GM18505 (cell line): ENCODE measurements at regions not wholly inside any gene's neighbourhood (a gene's known extent, or its start where the extent isn't known, plus 50 kb on each side); places are given as distances from the start of the nearest gene placed in this dataset.
"Not testable (repeated sequence)": the region's sequence is repeated elsewhere in the genome, so short reads cannot be mapped to it uniquely, and the experiment has no call there.

ENCODE experiments used
- ATAC-seq: cut with Tn5 transposase; IDR thresholded peaks from one replicate; pipeline ENCODE4 v1.9.1; 2021; ENCODE audit not compliant: unreplicated experiment
- POLR2A ChIP-seq: IDR thresholded peaks from 4 replicates; pipeline ENCODE4 v1.6.1; 2011; ENCODE audit warnings: borderline replicate concordance; ENCODE audit not compliant: insufficient read depth, insufficient read length; ENCODE audit errors: extremely low read depth

DNA sequence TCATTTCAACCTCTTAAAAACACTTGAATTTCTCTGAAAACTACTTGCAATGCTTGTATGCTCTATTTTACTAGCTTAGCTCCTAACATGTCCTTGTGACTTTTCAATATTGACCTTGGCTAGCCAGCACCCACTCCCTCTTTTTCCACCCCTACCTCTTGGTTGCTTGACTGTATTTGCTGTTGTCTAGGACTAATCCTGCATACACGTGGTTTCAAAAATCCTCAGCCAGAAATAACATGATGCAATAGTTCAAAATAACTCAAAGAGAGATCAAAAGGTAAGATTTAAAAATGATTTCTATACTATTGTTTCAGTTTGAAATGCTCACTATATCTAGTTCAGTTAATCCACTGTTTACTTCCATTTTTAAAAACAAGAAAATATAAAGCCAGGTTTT lies 102.3 kb upstream of the TBX18 start:
- no peak for ATAC-seq
- no peak for TF ChIP-seq POLR2A

DNA sequence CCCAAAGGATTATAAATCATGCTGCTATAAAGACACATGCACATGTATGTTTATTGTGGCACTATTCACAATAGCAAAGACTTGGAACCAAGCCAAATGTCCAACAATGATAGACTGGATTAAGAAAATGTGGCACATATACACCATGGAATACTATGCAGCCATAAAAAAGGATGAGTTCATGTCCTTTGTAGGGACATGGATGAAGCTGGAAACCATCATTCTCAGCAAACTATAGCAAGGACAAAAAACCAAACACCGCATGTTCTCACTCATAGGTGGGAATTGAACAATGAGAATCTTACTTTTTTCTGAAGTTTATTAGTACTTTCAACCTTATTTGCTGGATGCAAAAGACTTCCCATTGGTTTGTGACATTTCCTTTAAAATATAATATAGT lies 101.0 kb upstream of the TBX18 start:
- ATAC-seq = not testable (repeated sequence)

DNA sequence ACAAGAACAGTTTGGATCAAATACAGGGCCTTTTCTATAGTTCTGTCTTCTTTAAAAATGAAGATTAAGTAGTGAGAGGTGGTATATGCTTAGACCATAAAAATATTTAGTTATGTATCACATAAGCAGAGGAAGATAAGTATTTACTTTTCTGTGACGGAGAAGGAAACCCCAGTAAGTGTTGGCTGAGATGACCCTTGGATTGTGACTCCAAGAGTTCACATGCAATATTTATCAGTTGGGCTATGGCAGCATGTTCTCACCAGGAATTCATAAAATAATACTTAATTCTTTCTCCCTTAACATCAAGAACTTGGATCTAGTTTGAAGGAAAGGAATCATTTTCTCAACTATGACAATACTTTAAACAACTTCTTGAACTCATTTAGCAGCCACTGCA lies 98.4 kb upstream of the TBX18 start:
- no peak for ATAC-seq
- TF ChIP-seq POLR2A = no peak

DNA sequence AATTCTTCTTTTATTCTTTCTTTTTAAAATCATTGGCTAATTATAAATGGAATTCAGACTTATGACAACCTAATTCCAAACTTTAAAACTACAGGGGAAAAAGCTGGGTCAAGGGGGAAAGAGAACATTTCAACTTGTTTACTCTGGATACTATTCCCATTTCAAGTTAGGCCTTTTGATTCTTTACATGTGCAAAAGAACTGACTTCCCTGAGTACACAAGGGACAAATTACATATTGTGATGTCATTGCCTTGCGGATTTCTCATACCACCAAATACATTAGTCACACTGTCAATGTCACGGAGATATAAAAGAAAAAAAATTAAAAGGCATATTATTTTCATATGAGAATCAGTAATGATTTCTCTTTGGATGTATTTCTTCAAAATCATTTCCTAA lies 96.5 kb upstream of the TBX18 start:
- no peak for ATAC-seq
- no peak for TF ChIP-seq POLR2A

DNA sequence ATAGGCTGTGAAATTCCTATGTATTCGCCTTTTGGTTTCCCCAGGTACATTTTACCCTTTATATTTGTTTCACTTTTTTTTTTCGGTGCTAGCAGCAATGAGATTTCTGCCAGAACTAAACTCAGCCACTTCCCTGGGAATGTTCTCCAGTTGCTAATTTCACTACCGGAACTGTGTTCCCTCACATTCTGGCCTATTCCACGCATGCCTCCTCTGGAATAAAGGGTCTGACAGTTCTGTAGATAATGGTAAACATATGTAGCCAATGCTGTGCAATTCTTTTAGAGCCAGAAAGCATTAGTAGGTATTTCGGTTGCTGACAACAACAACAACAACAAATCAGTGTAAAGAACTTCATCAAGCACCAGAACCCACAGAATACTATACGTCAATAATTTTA lies 96.1 kb upstream of the TBX18 start:
- TF ChIP-seq POLR2A = no peak
- no peak for ATAC-seq

DNA sequence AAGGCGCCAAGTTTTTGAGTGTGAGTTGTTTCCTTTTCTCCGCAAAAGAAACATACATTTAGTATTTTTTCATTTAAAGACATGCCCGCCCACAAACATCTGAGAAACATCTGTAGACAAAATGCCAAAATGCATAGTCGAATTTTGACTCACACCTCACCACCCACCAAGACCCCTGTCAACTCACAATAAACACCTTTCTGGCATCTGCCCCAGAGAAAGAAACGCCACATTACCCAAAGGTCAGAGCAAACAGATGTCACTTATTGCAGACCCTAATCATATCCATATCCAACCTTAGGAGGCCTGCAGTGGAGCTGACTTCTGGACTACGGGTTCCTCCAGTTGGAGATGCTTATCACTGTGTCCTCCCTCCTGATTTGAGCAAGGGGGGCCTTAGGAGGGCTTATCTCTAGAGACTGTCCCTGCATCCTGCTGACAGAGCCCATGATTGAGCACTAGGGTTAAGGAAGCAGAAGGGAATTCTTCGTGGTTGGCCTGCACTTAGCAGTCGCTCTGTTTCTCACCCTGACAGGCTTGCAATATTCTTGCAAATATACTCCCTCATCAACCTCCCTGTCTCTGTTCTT lies 90.5 kb upstream of the TBX18 start:
- no peak for ATAC-seq
- TF ChIP-seq POLR2A = no peak

DNA sequence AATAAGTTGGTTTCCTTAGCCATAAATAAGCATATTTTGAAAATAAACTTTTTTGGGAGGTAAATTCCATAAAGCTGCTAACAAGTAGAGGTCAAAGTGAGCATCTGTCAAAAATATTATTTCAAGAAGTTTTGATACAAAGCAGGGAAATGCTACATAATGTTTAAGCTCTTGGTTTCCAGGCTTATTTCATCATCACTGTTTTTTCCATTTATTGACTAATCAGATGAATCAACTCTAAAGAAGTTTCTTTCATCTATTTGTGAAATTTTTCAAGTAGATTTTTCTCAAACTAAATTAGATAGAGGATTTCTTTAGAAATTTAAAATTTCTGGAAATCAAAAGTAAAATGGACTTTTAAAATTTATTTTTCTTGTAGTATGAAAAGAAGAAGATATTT lies 89.5 kb upstream of the TBX18 start:
- no peak for ATAC-seq
- TF ChIP-seq POLR2A = no peak

DNA sequence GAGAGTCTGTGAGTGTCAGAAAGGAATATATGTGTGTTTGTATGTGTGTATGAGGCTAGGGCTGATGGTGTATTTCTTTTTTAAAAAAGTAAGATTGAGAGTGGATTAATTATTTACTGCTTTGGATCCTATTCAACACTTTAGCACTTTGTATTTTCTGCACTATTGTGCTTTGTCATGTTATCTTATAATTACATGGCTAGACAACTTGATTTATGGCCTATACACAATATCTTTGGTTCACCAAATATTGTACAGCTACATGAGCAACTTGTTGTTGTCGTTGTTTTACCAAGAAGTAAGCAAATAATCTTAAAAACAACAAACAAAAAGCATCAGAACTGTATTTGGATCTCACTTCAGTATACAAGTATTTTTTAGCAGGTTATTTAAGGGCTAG lies 84.6 kb upstream of the TBX18 start:
- TF ChIP-seq POLR2A = no peak
- no peak for ATAC-seq

DNA sequence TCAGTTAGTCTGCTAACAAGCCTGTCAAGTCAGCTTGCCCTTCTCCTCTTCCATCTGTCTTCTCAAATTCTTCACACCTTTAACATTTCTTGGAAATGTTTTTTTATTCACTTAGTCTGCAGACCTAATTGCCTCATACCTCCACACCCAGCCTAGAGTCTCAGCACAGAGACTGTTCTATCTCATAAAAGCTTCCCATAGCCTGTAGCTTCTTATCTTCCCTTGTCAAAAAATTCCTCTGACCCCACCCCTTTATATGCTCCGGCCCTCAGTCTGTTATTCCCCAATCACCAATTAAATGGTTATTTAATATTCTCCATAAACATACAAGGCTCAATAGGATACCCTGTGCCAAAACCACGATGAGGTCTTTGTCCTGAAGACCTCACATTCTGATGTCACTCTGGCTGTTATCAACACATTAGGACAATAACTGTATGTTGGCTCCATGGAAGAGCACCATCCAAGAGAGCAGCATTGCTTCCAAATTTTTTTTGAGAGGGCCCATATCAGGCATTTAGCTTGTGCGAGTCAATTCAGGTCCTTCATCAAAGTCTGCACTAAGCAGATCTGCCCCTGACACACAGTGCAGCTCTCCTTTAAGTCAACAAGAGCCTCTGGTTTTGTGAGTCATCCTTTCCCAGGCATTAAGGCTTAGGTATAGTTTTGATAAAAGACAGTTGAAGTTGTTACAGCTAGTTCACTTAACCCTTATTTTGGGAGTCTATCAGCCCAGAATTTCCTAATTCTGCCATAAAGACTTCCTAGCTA lies 83.2 kb upstream of the TBX18 start:
- TF ChIP-seq POLR2A = no peak
- no peak for ATAC-seq

DNA sequence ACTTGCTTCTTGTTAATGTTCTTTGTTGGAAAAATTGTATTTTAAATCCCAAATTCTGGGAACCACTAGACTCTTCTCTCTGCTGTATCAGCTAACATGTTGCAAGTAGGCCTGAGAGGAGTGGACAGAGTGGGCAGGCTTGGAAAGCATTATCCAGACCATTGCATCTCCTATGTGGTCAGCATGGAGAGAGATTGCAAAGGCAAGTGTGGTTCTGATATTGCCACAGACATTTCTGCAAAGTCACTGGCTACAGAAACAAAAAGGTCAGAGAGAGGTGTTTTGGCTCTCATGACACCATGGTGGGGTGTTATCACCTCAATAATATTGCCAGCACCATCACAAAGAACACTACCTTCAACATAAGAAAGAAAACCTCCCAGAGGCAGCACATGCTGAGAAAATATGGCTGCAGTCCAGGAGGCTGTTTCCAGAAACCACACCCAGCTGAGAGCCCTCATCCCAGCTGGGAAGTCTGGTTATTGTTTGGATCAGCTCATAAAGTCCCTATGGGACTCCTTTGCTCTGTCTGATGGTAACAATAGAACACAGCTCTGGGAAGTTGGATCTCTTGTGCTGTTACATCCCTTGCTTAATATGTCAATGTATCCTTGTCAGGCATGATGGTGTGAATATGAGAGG lies 78.2 kb upstream of the TBX18 start:
- no peak for TF ChIP-seq POLR2A
- ATAC-seq = no peak

DNA sequence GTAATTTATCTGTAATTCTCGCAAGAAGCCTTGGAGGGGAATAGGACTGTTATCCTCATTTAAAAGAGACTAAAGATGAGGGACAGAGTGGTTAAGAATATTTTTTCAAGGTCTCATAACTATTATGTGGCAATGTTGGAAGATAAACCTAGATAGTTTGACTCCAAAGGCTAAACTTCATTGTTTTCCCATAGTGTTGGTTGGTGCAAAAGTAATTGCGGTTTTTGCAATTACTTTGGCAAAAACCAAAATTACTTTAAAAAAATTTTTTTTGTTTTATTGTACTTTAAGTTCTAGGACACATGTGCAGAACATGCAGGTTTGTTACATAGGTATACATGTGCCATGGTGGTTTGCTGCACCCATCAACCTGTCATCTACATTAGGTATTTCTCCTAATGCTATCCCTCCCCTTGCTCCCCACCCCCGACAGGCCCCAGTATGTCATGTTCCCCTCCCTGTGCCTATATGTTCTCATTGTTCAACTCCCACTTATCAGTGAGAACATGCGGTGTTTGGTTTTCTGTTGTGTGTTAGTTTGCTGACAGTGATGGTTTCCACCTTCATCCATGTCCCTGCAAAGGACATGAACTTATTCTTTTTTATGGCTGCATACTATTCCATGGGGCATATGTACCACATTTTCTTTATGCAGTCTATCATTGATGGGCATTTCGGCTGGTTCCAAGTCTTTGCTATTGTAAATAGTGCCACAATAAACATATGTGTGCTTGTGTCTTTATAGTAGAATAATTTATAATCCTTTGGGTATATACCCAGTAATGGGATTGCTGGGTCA lies 72.9 kb upstream of the TBX18 start:
- ATAC-seq = not testable (repeated sequence)

DNA sequence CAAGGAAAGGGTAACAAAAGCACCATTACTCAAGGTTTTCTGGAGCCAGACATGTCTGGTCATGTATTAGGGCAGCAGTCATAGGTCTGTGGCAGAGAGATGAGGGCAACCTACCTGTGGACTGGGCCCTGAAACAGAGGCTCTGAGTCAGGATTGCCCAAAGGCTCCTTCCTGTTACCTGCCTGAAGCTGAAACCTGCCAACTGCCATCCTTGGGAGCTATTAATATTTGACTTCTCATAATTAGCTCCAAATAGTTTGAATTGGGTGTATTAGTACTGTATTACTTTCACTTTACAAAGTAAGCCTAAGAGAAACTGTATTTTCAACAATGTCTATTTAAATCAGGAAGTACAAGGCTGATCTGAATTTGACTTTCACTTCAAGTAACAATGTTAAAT lies 72.0 kb upstream of the TBX18 start:
- no peak for ATAC-seq
- TF ChIP-seq POLR2A = no peak

DNA sequence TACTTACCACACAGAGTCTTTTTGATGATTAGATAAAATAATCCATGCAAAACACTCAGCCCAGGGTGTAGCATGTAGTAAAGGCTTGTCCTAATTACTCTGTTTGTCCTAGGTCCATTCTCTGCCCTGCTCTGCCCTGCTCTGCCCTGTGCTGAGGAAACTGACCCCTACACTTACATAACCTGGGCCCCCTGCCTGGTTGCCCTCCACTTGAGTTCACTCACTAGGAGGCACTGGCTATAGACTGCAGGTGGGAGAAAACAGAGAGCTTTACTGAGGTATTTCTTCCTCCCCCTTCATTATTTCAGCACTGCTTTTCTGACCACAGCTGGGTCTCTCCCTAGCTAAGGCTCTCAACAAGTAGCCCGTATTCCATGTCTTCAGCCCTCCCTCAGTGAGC lies 70.9 kb upstream of the TBX18 start:
- TF ChIP-seq POLR2A = no peak
- ATAC-seq = no peak

DNA sequence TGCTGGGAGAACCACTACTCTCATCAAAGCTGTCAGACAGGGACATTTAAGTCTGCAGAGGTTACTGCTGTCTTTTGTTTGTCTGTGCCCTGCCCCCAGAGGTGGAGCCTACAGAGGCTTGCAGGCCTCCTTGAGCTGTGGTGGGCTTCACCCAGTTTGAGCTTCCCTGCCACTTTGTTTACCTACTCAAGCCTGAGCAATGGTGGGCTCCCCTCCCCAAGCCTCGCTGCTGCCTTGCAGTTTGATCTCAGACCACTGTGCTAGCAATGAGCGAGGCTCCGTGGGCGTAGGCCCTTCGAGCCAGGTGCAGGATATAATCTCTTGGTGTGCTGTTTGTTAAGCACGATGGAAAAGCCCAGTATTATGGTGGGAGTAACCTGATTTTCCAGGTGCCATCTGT lies 67.5 kb upstream of the TBX18 start:
- not testable (repeated sequence) for ATAC-seq

DNA sequence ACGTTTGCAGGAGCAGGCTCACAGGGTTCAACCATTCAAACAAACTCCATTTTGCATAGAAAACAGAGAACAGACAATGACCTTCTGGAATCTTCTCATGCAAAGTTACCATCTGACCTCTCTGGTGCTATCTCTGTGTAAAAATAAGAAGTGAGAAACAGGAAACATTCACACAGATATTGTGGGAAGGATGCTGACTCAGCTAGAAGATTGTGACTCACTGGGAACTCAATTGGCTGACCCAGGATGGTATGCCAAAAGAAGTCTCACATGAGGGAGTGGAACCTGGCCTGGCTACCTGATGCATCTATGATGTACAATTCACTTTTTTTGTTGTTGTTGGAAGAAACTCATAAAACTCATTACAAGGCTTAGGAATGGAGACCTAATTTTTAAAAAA lies 61.1 kb upstream of the TBX18 start:
- TF ChIP-seq POLR2A = no peak
- no peak for ATAC-seq

DNA sequence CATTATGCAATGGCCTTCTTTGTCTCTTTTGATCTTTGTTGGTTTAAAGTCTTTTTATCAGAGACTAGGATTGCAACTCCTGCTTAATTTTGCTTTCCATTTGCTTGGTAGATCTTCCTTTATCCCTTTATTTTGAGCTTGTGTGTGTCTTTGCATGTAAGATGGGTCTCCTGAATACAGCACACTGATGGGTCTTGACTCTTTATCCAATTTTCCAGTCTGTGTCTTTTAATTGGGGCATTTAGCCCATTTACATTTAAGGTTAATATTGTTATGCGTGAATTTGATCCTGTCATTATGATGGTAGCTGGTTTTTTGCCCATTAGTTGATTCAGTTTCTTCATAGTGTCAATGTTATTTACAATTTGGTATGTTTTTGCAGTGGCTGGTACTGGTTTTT lies 56.9 kb upstream of the TBX18 start:
- ATAC-seq = not testable (repeated sequence)
